K562 (cell line): ENCODE measurements at regions not wholly inside any gene's neighbourhood (a gene's known extent, or its start where the extent isn't known, plus 50 kb on each side); places are given as distances from the start of the nearest gene placed in this dataset.

Experiments
- ATAC-seq: fragments of 200-7000 bp; cut with Tn5 transposase; 3 replicates; pipeline ENCODE4 v1.9.1; 2020; ENCODE audit warnings: moderate library complexity
- BruUV-seq: library from RNA; stranded (reverse); fragments of 400-500 nt; replicated peaks from 2 replicates; lab custom pipeline; 2021; lab: Mats Ljungman, UMichigan
- CTCF ChIA-PET: fragments of 300-600 bp; formaldehyde crosslinking; extraction: SDS; loops from one replicate; lab custom pipeline; 2021; ENCODE audit warnings: low intra/inter-chr PET ratio; lab: Yijun Ruan, JAX
- POLR2A ChIA-PET: fragments of 300-600, 350-650 bp; sonication (Branson Sonifier 250); formaldehyde crosslinking; extraction: SDS; loops from one replicate; lab custom pipeline; 2021; ENCODE audit warnings: antibody characterized with exemption, inconsistent platforms; lab: Yijun Ruan, JAX
- DNase-seq, 4 experiments: peaks; one replicate each; pipeline versions ENCODE4 v3.0.0 to v3.0.0-alpha.2; 2011 to 2018; ENCODE audit warnings: low spot score in 3 of 4, mixed read lengths in 3 of 4; ENCODE audit errors: extremely low read depth in 1 of 4
- FAIRE-seq: peaks from 2 replicates; lab custom pipeline; 2011; peaks lifted over from hg19 to GRCh38; lab: Jason Lieb, UNC
- H2AFZ ChIP-seq: 2 replicates; pipeline ENCODE4 v1.6.0; 2011; ENCODE audit warnings: low read depth, low read length, control low read depth, inconsistent platforms
- H3K27ac ChIP-seq: fragments of 200-600 bp; 3 replicates; pipeline ENCODE4 v1.8.0; 2011; ENCODE audit warnings: low read depth, mild to moderate bottlenecking, control low read depth, inconsistent platforms, low read length, moderate library complexity, mixed read lengths; ENCODE audit errors: extremely low read depth
- H3K27me3 ChIP-seq, 2 experiments: fragments of 300-600 bp in 1 of 2; 2 replicates in 1 of 2; 3 replicates in 1 of 2; pipeline versions ENCODE4 v1.6.0 to v1.8.0; 2011; ENCODE audit warnings: inconsistent platforms in 2 of 2, low read length in 2 of 2, mild to moderate bottlenecking in 1 of 2, mixed read lengths in 1 of 2, moderate library complexity in 1 of 2; ENCODE audit not compliant: control insufficient read depth in 2 of 2, insufficient read depth in 2 of 2
- H3K36me3 ChIP-seq: fragments of 300-600 bp; 3 replicates; pipeline ENCODE4 v1.8.0; 2011; ENCODE audit warnings: mild to moderate bottlenecking, low read length, inconsistent platforms; ENCODE audit not compliant: control insufficient read depth, insufficient read depth
- H3K4me1 ChIP-seq, 2 experiments: fragments of 200-600 bp in 1 of 2; replicated peaks in 1 of 2; 2 replicates in 1 of 2; 3 replicates in 1 of 2; pipeline versions ENCODE4 v1.5.1 to v1.8.0; 2011; ENCODE audit warnings: inconsistent platforms in 2 of 2, low read length in 2 of 2, mild to moderate bottlenecking in 1 of 2, mixed read lengths in 1 of 2, moderate library complexity in 1 of 2; ENCODE audit not compliant: control insufficient read depth in 2 of 2, insufficient read depth in 2 of 2
- H3K4me2 ChIP-seq: 2 replicates; pipeline ENCODE4 v1.6.1; 2011; ENCODE audit warnings: low read length, control low read depth, inconsistent platforms, mixed read lengths; ENCODE audit not compliant: insufficient read depth
- H3K4me3 ChIP-seq: fragments of 200-600 bp; sonication (generic), shearing (Covaris generic); 2 replicates; pipeline ENCODE4 v1.5.1; 2016; ENCODE audit warnings: control low read depth, inconsistent platforms
- H3K79me2 ChIP-seq: fragments of 200-600 bp; 3 replicates; pipeline ENCODE4 v1.8.0; 2011; ENCODE audit warnings: low read length, inconsistent platforms; ENCODE audit not compliant: control insufficient read depth, insufficient read depth
- H3K9ac ChIP-seq, 2 experiments: 2 replicates each; pipeline versions ENCODE4 v1.6.0 to v1.6.1; 2011; ENCODE audit warnings: low read depth in 2 of 2, low read length in 2 of 2, control low read depth in 1 of 2, inconsistent platforms in 1 of 2, mild to moderate bottlenecking in 1 of 2, mixed read lengths in 1 of 2; ENCODE audit not compliant: insufficient read depth in 1 of 2
- H3K9me1 ChIP-seq: one replicate; pipeline ENCODE4 v1.6.0; 2011; ENCODE audit warnings: inconsistent platforms, mild to moderate bottlenecking, low read length, moderate library complexity; ENCODE audit not compliant: control insufficient read depth, insufficient read depth
- H3K9me3 ChIP-seq: replicated peaks from 2 replicates; pipeline ENCODE4 v1.5.1; 2011; ENCODE audit warnings: low read depth, low read length, inconsistent platforms; ENCODE audit not compliant: control insufficient read depth, insufficient read depth
- H4K20me1 ChIP-seq: replicated peaks from 2 replicates; pipeline ENCODE4 v1.6.1; 2011; ENCODE audit warnings: low read length, inconsistent platforms, mixed read lengths; ENCODE audit not compliant: control insufficient read depth, insufficient read depth
- BHLHE40 ChIP-seq: IDR thresholded peaks from 2 replicates; pipeline ENCODE4 v1.6.1; 2011; ENCODE audit warnings: low read length, improper control_type of control experiment
- CTBP1 ChIP-seq: fragments of 450-650 bp; IDR thresholded peaks from 2 replicates; pipeline ENCODE4 v1.6.1; 2016; ENCODE audit warnings: borderline replicate concordance
- NCOA1 ChIP-seq: fragments of 450-650 bp; IDR thresholded peaks from 2 replicates; pipeline ENCODE4 v1.6.1; 2016; ENCODE audit warnings: low read depth
- NR2C2 ChIP-seq, 2 experiments: fragments of 200-800 bp in 1 of 2; sonication (Bioruptor generic) in 1 of 2; sonication (generic) in 1 of 2; formaldehyde crosslinking in 1 of 2; IDR thresholded peaks; 2 replicates each; pipeline versions ENCODE4 v1.6.1 to v1.8.0; 2016 to 2022; ENCODE audit warnings: mild to moderate bottlenecking in 1 of 2, missing compliant biosample characterization in 1 of 2, missing genetic modification characterization in 1 of 2, missing genetic modification reagents in 1 of 2
- POLR2B ChIP-seq: fragments of 450-650 bp; IDR thresholded peaks from 2 replicates; pipeline ENCODE4 v1.6.1; 2018; ENCODE audit warnings: low read depth; ENCODE audit not compliant: partially characterized antibody
- RBM17 ChIP-seq: fragments of 200-400 bp; formaldehyde crosslinking; IDR thresholded peaks from 2 replicates; pipeline ENCODE4 v1.6.1; 2017; ENCODE audit warnings: low read depth, mild to moderate bottlenecking, low read length, borderline replicate concordance
- SPI1 ChIP-seq: IDR thresholded peaks from 2 replicates; pipeline ENCODE4 v1.6.1; 2011; ENCODE audit warnings: low read depth, low read length, control low read depth, borderline replicate concordance
- STAT5A ChIP-seq: IDR thresholded peaks from 2 replicates; pipeline ENCODE4 v1.6.1; 2012; ENCODE audit warnings: low read length, inconsistent platforms, borderline replicate concordance
- TAL1 ChIP-seq: fragments of 450-650 bp; IDR thresholded peaks from 2 replicates; pipeline ENCODE4 v1.6.1; 2016; ENCODE audit warnings: mild to moderate bottlenecking
- ZFP1 ChIP-seq: fragments of 450-650 bp; formaldehyde crosslinking; IDR thresholded peaks from 2 replicates; pipeline ENCODE4 v1.4.0; 2020; ENCODE audit warnings: mild to moderate bottlenecking, mixed read lengths
- ZKSCAN1 ChIP-seq: fragments of 150-350 bp; IDR thresholded peaks from 2 replicates; pipeline ENCODE4 v1.6.1; 2016; ENCODE audit warnings: low read depth, low read length
- ZNF224 ChIP-seq: sonication (generic); formaldehyde crosslinking; IDR thresholded peaks from 2 replicates; pipeline ENCODE4 v1.8.0; 2022; ENCODE audit warnings: mild to moderate bottlenecking, missing genetic modification reagents
- WGBS: fragments of 100-300 bp; shearing (Covaris generic); methylation state at CpG from one replicate; pipeline ENCODE4 v1.1.6; 2016; ENCODE audit warnings: low coverage, mixed read lengths; ENCODE audit not compliant: insufficient coverage; ENCODE audit errors: missing lambda C conversion rate; 5-methylcytosine and 5-hydroxymethylcytosine counted together
- in situ Hi-C: fragments of 300-500 bp; cut with MboI; formaldehyde crosslinking; loops from 4 replicates; pipeline ENCODE4 v1.15.0; 2018; ENCODE audit warnings: inconsistent platforms, mixed read lengths
- intact Hi-C: fragments of 100-400 bp; cut with micrococcal nuclease; formaldehyde crosslinking; loops from 2 replicates; pipeline ENCODE4 v1.14.2; 2022
- TF ChIP-seq, protein P1 (sequence below): fragments of 150-350 bp; conservative IDR thresholded peaks from 2 replicates; pipeline ENCODE4 v1.6.1; 2014; ENCODE audit warnings: low read length

DNA sequence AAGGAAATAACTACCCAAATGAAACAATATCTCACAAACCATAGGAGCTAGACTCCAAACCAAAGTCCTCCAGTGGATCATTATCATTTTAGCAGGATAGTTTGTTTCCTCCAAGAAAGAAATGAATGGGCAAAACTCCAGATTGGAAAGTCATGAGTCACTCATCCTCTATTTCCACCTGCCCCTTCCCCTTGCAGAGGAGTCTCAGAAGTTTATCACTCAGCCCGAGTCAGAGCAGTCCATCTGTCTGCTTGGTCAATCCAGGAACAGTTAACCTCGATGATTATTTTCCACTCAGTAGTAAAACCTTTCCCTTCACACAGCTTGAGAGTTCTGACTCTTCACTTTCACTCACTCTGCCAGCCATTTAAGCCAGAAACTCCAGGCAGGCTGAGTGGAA lies 462.2 kb downstream of the BCL11A start (continued):
- no peak for TF ChIP-seq NCOA1
- TF ChIP-seq, all 486 proteins: peak for 0

DNA sequence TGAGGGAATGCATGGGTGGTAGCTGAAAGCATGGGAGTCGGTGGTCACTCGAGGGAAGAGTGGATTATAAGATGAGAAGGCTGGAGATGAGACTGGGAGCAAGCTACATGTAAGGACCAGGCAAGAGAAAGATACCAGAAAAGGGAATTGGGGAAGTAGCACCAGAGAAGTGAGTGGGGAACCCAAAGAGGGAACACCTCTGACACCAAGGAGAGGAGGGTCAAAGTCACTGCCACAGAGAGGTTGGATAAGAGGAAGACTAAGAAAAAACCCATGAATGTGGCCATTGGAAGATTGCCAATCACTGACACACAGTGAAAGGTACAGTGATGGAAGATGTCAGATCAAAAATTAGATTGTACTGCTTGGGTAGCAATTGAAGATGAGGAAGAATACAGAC lies 473.9 kb downstream of the BCL11A start:
- FAIRE-seq: no peak
- BruUV-seq: no TSS peak
- no peaks in the 10 kb centered on the region for H3K4me1 ChIP-seq
- intact Hi-C loops (no loop called here), in situ Hi-C loops (no loop called here)
- CTCF ChIA-PET: no interaction called here
- no peaks in the 10 kb centered on the region for H4K20me1 ChIP-seq
- H3K9me3 ChIP-seq: no peaks in the 10 kb centered on the region
- H3K4me3 ChIP-seq: no peak overlapping the region
- no peak overlapping the region for H3K27ac ChIP-seq
- no peak overlapping the region for H2AFZ ChIP-seq
- no peak overlapping the region for H3K4me2 ChIP-seq
- WGBS: 8% methylated on average over 2 of the region's 2 CpGs
- no peak for ATAC-seq
- TF ChIP-seq BHLHE40: no peak
- no peaks in the 10 kb centered on the region for H3K79me2 ChIP-seq
- H3K9me1 ChIP-seq: no peaks in the 10 kb centered on the region
- no peak overlapping the region for H3K9ac ChIP-seq
- H3K36me3 ChIP-seq: no peaks in the 10 kb centered on the region
- POLR2A ChIA-PET: no interaction called here
- no peak for DNase-seq
- H3K27me3 ChIP-seq: no peaks in the 10 kb centered on the region; a peak in 1 of 5 replicates

DNA sequence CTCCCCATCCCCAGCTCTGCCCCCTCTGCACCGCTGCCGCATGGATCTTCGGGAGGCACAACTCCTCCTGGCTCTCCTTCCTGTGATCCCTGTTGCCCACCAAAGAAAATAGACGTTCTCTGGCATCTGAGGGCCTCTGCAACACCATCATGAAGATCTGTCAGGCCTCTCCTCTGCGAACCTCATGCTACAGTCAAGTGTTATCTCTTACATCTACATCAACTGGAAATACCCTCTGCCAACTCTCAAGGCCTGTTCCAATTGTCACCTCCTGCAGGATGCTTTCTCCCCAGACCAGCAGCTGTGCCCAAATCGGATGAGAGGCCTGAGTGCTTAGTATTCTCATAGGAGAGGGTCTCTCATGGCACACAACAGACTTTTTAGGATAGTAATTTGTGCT lies 478.4 kb downstream of the BCL11A start:
- Histone ChIP-seq H3K36me3 (no peaks in the 10 kb centered on the region), H3K4me3 (no peak overlapping the region), H3K79me2 (no peaks in the 10 kb centered on the region), H3K4me1 (no peaks in the 10 kb centered on the region), H2AFZ (no peak overlapping the region), H3K9ac (no peak overlapping the region), H3K9me1 (no peaks in the 10 kb centered on the region), H3K9me3 (no peaks in the 10 kb centered on the region), H3K27ac (no peak overlapping the region), H3K27me3 (peaks cover 3 to 4% of the 10 kb centered on the region in 2 experiments; a peak in 2 of 5 replicates), H3K4me2 (no peak overlapping the region), H4K20me1 (no peaks in the 10 kb centered on the region)
- no TSS peak for BruUV-seq
- POLR2A ChIA-PET: no interaction called here
- CTCF ChIA-PET: no interaction called here
- intact Hi-C loops: no loop called here
- in situ Hi-C loops: no loop called here
- FAIRE-seq (no peak), ATAC-seq (no peak), DNase-seq (no peak)
- 0% methylated on average over 6 of the region's 6 CpGs for WGBS
- TF ChIP-seq, protein P1, sequence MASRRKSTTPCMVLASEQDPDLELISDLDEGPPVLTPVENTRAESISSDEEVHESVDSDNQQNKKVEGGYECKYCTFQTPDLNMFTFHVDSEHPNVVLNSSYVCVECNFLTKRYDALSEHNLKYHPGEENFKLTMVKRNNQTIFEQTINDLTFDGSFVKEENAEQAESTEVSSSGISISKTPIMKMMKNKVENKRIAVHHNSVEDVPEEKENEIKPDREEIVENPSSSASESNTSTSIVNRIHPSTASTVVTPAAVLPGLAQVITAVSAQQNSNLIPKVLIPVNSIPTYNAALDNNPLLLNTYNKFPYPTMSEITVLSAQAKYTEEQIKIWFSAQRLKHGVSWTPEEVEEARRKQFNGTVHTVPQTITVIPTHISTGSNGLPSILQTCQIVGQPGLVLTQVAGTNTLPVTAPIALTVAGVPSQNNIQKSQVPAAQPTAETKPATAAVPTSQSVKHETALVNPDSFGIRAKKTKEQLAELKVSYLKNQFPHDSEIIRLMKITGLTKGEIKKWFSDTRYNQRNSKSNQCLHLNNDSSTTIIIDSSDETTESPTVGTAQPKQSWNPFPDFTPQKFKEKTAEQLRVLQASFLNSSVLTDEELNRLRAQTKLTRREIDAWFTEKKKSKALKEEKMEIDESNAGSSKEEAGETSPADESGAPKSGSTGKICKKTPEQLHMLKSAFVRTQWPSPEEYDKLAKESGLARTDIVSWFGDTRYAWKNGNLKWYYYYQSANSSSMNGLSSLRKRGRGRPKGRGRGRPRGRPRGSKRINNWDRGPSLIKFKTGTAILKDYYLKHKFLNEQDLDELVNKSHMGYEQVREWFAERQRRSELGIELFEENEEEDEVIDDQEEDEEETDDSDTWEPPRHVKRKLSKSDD: no peak
- TF ChIP-seq ZNF224 (CRISPR knock-in tag): no peak
- TF ChIP-seq ZFP1 (CRISPR knock-in tag): no peak
- no peak for TF ChIP-seq ZKSCAN1
- no peak for TF ChIP-seq TAL1
- TF ChIP-seq CTBP1: no peak
- TF ChIP-seq POLR2B: no peak
- TF ChIP-seq RBM17: no peak
- no peak for TF ChIP-seq STAT5A
- no peak for TF ChIP-seq NR2C2 (CRISPR knock-in tag; IDR thresholded peaks at IDR 0.05)
- no peak for TF ChIP-seq NR2C2 (tag; IDR thresholded peaks at IDR 0.05)
- no peak for TF ChIP-seq SPI1
